GM12878 (cell line): ENCODE measurements at regions not wholly inside any gene's neighbourhood (a gene's known extent, or its start where the extent isn't known, plus 50 kb on each side); places are given as distances from the start of the nearest gene placed in this dataset.

Source experiments
- ATAC-seq: fragments of 200-7000 bp; cut with Tn5 transposase; 3 replicates; pipeline ENCODE4 v1.9.1; 2020; ENCODE audit warnings: mild to moderate bottlenecking, moderate library complexity
- BruUV-seq: library from RNA; stranded (reverse); fragments of 400-500 nt; replicated peaks from 2 replicates; lab custom pipeline; 2021; lab: Mats Ljungman, UMichigan
- CTCF ChIA-PET: fragments of 300-600 bp; sonication (Branson Sonifier 250); formaldehyde crosslinking; extraction: SDS; loops from one replicate; lab custom pipeline; 2021; ENCODE audit warnings: inconsistent platforms; lab: Yijun Ruan, JAX
- POLR2A ChIA-PET: fragments of 350-600 bp; formaldehyde crosslinking; extraction: SDS; loops from one replicate; lab custom pipeline; 2021; ENCODE audit warnings: inconsistent platforms; lab: Charles Lee
- RAD21 ChIA-PET: fragments of 300-600 bp; sonication (Branson Sonifier 250); formaldehyde crosslinking; loops from one replicate; lab custom pipeline; 2023; ENCODE audit warnings: antibody characterized with exemption; ENCODE audit not compliant: unreplicated experiment; lab: Charles Lee
- SMC1A ChIA-PET: fragments of 300-600 bp; sonication (Branson Sonifier 250); formaldehyde crosslinking; loops from one replicate; lab custom pipeline; 2023; ENCODE audit not compliant: unreplicated experiment, uncharacterized antibody; lab: Charles Lee
- DNase-seq: peaks from one replicate; pipeline ENCODE4 v3.0.0-alpha.2; 2011; ENCODE audit warnings: low read depth, low spot score
- FAIRE-seq: peaks from 3 replicates; lab custom pipeline; 2011; peaks lifted over from hg19 to GRCh38; lab: Jason Lieb, UNC
- H2AFZ ChIP-seq: 2 replicates; pipeline ENCODE4 v1.6.0; 2011; ENCODE audit warnings: low read depth, low read length, control low read depth; ENCODE audit not compliant: control insufficient read depth
- H3K27ac ChIP-seq: 2 replicates; pipeline ENCODE4 v1.5.1; 2011; ENCODE audit warnings: control low read depth; ENCODE audit not compliant: control insufficient read depth, insufficient read depth
- H3K27me3 ChIP-seq, 2 experiments: replicated peaks in 1 of 2; 2 replicates each; pipeline versions ENCODE4 v1.6.0 to v1.6.1; 2011; ENCODE audit warnings: low read length in 1 of 2; ENCODE audit not compliant: control insufficient read depth in 2 of 2, insufficient read depth in 2 of 2
- H3K36me3 ChIP-seq, 2 experiments: 2 replicates each; pipeline ENCODE4 v1.5.1; 2011; ENCODE audit warnings: low read length in 1 of 2; ENCODE audit not compliant: control insufficient read depth in 2 of 2, insufficient read depth in 2 of 2
- H3K4me1 ChIP-seq: 2 replicates; pipeline ENCODE4 v1.6.1; 2011; ENCODE audit warnings: mild to moderate bottlenecking, low read length, moderate library complexity, mixed read lengths; ENCODE audit not compliant: control insufficient read depth, insufficient read depth
- H3K4me2 ChIP-seq: 2 replicates; pipeline ENCODE4 v1.6.0; 2011; ENCODE audit warnings: control low read depth; ENCODE audit not compliant: control insufficient read depth, insufficient read depth
- H3K4me3 ChIP-seq: fragments of 200-600 bp; sonication (generic); 2 replicates; pipeline ENCODE4 v1.5.1; 2016
- H3K79me2 ChIP-seq: 2 replicates; pipeline ENCODE4 v1.6.0; 2011; ENCODE audit warnings: low read length; ENCODE audit not compliant: control insufficient read depth, insufficient read depth
- H3K9ac ChIP-seq: 2 replicates; pipeline ENCODE4 v1.8.0; 2011; ENCODE audit warnings: low read length, control low read depth, mixed read lengths; ENCODE audit not compliant: control insufficient read depth, insufficient read depth
- H3K9me3 ChIP-seq: replicated peaks from 3 replicates; pipeline ENCODE4 v1.5.1; 2011; ENCODE audit warnings: mild to moderate bottlenecking, low read length; ENCODE audit not compliant: control insufficient read depth, insufficient read depth
- H4K20me1 ChIP-seq: 2 replicates; pipeline ENCODE4 v1.6.0; 2011; ENCODE audit not compliant: control insufficient read depth, insufficient read depth
- BCLAF1 ChIP-seq: fragments of 450-650 bp; IDR thresholded peaks from 2 replicates; pipeline ENCODE4 v1.6.1; 2017; ENCODE audit warnings: antibody characterized with exemption, mild to moderate bottlenecking, moderate library complexity
- CTCF ChIP-seq, 3 experiments: IDR thresholded peaks in 2 of 3; conservative IDR thresholded peaks in 1 of 3; 2 replicates each; pipeline ENCODE4 v1.5.1; 2011; ENCODE audit warnings: low read depth in 3 of 3, low read length in 3 of 3, mild to moderate bottlenecking in 3 of 3, control low read depth in 2 of 3, moderate library complexity in 2 of 3, inconsistent platforms in 1 of 3, mixed read lengths in 1 of 3; ENCODE audit not compliant: control insufficient read depth in 2 of 3, insufficient read depth in 1 of 3; ENCODE audit errors: extremely low read depth in 1 of 3
- HDAC2 ChIP-seq: fragments of 200-600 bp; sonication (generic); IDR thresholded peaks from 2 replicates; pipeline ENCODE4 v1.6.1; 2017
- IRF4 ChIP-seq: IDR thresholded peaks from 2 replicates; pipeline ENCODE4 v1.6.1; 2011; ENCODE audit warnings: low read depth, low read length
- JUND ChIP-seq: IDR thresholded peaks from 2 replicates; pipeline ENCODE4 v1.6.1; 2012; ENCODE audit warnings: low read depth, mild to moderate bottlenecking, low read length, improper control_type of control experiment, moderate library complexity
- NFYB ChIP-seq: IDR thresholded peaks from 2 replicates; pipeline ENCODE4 v1.6.1; 2011; ENCODE audit warnings: low read depth, mild to moderate bottlenecking, low read length, improper control_type of control experiment, moderate library complexity; ENCODE audit not compliant: insufficient read depth
- PML ChIP-seq: IDR thresholded peaks from 2 replicates; pipeline ENCODE4 v1.6.1; 2012; ENCODE audit warnings: low read length, inconsistent platforms
- RELA ChIP-seq: fragments of 450-650 bp; IDR thresholded peaks from 2 replicates; pipeline ENCODE4 v1.8.0; 2014; ENCODE audit warnings: borderline replicate concordance; ENCODE audit not compliant: partially characterized antibody
- ZNF217 ChIP-seq: fragments of 450-650 bp; IDR thresholded peaks from 2 replicates; pipeline ENCODE4 v1.6.1; 2017; ENCODE audit warnings: antibody characterized with exemption, mild to moderate bottlenecking
- WGBS: methylation state at CpG from one replicate; pipeline ENCODE4 v1.1.6; 2016; ENCODE audit warnings: low lambda C conversion rate; ENCODE audit not compliant: insufficient replicate concordance, insufficient coverage; ENCODE audit errors: missing lambda C conversion rate; 5-methylcytosine and 5-hydroxymethylcytosine counted together
- in situ Hi-C: fragments of 300-500 bp; cut with MboI; formaldehyde crosslinking; loops from 9 replicates; pipeline ENCODE4 v1.14.3; 2018; ENCODE audit warnings: mixed read lengths
- intact Hi-C: fragments of 100-400 bp; cut with micrococcal nuclease; formaldehyde crosslinking; loops from one replicate; pipeline ENCODE4 v1.14.2; 2022; ENCODE audit not compliant: unreplicated experiment
- TF ChIP-seq, protein P1 (sequence below): fragments of 450-650 bp; IDR thresholded peaks from 2 replicates; pipeline ENCODE4 v1.6.1; 2017; ENCODE audit warnings: mild to moderate bottlenecking, moderate library complexity

DNA sequence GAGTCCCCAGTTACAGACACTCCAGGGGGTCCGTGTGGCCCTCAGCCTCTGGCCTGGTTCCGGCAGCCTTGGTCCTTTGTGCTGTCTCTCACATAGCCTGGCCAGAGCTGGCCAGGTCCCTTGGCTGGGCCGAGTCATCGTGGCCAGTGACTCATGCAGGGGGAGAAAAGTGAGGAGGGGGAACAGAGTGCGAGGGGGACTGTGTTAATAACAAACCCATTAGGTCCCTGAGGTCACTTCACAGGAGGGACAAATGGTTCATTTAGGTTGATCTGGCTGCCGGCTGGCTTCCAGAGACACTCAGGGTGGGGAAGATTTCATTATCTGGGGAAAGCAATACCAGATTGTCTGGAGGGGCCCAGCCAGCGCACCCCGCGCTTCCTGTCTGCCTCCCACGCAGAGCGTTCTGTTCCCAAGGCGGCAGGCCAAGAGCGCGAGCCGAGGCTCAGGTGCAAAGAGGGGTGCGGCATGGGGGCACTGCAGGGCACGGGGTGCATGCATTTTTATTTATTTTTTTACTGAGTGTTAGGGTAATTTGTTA is 223.1 kb downstream of the SEC14L1 start:
- BruUV-seq, result no TSS peak
- no peaks in the 10 kb centered on the region for H3K9me3 ChIP-seq
- CTCF ChIA-PET, result no interaction called here
- RAD21 ChIA-PET, result no interaction called here
- no peak overlapping the region for H3K4me3 ChIP-seq
- WGBS, result 83% methylated on average over 17 of the region's 17 CpGs
- H3K27me3 ChIP-seq, result no peaks in the 10 kb centered on the region
- ATAC-seq, result no peak
- H3K4me1 ChIP-seq, result peaks cover 18% of the 10 kb centered on the region
- POLR2A ChIA-PET, result no interaction called here
- H3K9ac ChIP-seq, result no peak overlapping the region
- SMC1A ChIA-PET, result no interaction called here
- peaks cover 15% of the 10 kb centered on the region for H3K79me2 ChIP-seq
- DNase-seq, result no peak
- FAIRE-seq, result no peak
- no peak overlapping the region for H3K4me2 ChIP-seq
- H4K20me1 ChIP-seq, result no peaks in the 10 kb centered on the region; the same call in none of the 2 replicates
- in situ Hi-C loops (no loop called here), intact Hi-C loops (no loop called here)
- H2AFZ ChIP-seq, result no peak overlapping the region
- TF ChIP-seq CTCF (IDR thresholded peaks at IDR 0.05 in 2 of 3, conservative IDR thresholded peaks at IDR 0.05 in 1 of 3; ENCODE audit: control insufficient read depth in 2 of 3, extremely low read depth in 1 of 3, insufficient read depth in 1 of 3, low read depth in 3 of 3, low read length in 3 of 3), result no peak
- TF ChIP-seq, protein P1, sequence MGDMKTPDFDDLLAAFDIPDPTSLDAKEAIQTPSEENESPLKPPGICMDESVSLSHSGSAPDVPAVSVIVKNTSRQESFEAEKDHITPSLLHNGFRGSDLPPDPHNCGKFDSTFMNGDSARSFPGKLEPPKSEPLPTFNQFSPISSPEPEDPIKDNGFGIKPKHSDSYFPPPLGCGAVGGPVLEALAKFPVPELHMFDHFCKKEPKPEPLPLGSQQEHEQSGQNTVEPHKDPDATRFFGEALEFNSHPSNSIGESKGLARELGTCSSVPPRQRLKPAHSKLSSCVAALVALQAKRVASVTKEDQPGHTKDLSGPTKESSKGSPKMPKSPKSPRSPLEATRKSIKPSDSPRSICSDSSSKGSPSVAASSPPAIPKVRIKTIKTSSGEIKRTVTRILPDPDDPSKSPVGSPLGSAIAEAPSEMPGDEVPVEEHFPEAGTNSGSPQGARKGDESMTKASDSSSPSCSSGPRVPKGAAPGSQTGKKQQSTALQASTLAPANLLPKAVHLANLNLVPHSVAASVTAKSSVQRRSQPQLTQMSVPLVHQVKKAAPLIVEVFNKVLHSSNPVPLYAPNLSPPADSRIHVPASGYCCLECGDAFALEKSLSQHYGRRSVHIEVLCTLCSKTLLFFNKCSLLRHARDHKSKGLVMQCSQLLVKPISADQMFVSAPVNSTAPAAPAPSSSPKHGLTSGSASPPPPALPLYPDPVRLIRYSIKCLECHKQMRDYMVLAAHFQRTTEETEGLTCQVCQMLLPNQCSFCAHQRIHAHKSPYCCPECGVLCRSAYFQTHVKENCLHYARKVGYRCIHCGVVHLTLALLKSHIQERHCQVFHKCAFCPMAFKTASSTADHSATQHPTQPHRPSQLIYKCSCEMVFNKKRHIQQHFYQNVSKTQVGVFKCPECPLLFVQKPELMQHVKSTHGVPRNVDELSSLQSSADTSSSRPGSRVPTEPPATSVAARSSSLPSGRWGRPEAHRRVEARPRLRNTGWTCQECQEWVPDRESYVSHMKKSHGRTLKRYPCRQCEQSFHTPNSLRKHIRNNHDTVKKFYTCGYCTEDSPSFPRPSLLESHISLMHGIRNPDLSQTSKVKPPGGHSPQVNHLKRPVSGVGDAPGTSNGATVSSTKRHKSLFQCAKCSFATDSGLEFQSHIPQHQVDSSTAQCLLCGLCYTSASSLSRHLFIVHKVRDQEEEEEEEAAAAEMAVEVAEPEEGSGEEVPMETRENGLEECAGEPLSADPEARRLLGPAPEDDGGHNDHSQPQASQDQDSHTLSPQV, result no peak
- no peak for TF ChIP-seq PML
- TF ChIP-seq HDAC2, result no peak
- TF ChIP-seq JUND, result no peak
- no peak for TF ChIP-seq RELA
- no peak for TF ChIP-seq IRF4
- no peak for TF ChIP-seq BCLAF1
- no peak for TF ChIP-seq ZNF217
- TF ChIP-seq NFYB, result no peak
- H3K36me3 ChIP-seq, result peaks cover 0 to 8% of the 10 kb centered on the region in 2 experiments; a peak in 2 of 4 replicates
- no peak overlapping the region for H3K27ac ChIP-seq
